Progenitor cell of endocrine pancreas (in vitro differentiated cells): ENCODE measurements at regions not wholly inside any gene's neighbourhood (a gene's known extent, or its start where the extent isn't known, plus 50 kb on each side); places are given as distances from the start of the nearest gene placed in this dataset.

Experiments
- DNase-seq: peaks from one replicate; pipeline ENCODE4 v3.0.0; 2021; ENCODE audit warnings: low spot score; ENCODE audit not compliant: unreplicated experiment
- H3K27ac Mint-ChIP-seq: 2 replicates; pipeline ENCODE4 v1.8.0; 2021; ENCODE audit warnings: mild to moderate bottlenecking, moderate library complexity, mixed read lengths
- H3K27me3 Mint-ChIP-seq: 2 replicates; pipeline ENCODE4 v1.8.0; 2021; ENCODE audit warnings: mixed read lengths
- H3K36me3 Mint-ChIP-seq: 2 replicates; pipeline ENCODE4 v1.8.0; 2022; ENCODE audit warnings: mixed read lengths; ENCODE audit not compliant: insufficient read depth
- H3K4me1 Mint-ChIP-seq: 2 replicates; pipeline ENCODE4 v1.8.0; 2021; ENCODE audit warnings: low read depth, mixed read lengths
- H3K4me3 Mint-ChIP-seq: 2 replicates; pipeline ENCODE4 v1.8.0; 2021; ENCODE audit warnings: low read depth, mild to moderate bottlenecking, moderate library complexity, mixed read lengths
- H3K9me3 Mint-ChIP-seq: 2 replicates; pipeline ENCODE4 v1.8.0; 2021; ENCODE audit warnings: low read depth, mixed read lengths
- CTCF ChIP-seq: fragments of 200-600 bp; sonication (generic); IDR thresholded peaks from one replicate; pipeline ENCODE4 v1.5.0; 2021; ENCODE audit warnings: antibody characterized with exemption, mild to moderate bottlenecking; ENCODE audit not compliant: unreplicated experiment

GRCh38 chr11:69918938-69919650, 99.9 kb upstream of the FGF3 start:
- H3K9me3 Mint-ChIP-seq = no peaks in the 10 kb centered on the region
- H3K27ac Mint-ChIP-seq = no peak overlapping the region
- H3K27me3 Mint-ChIP-seq = peaks cover 53% of the 10 kb centered on the region
- no peaks in the 10 kb centered on the region for H3K36me3 Mint-ChIP-seq
- H3K4me1 Mint-ChIP-seq = no peaks in the 10 kb centered on the region
- peak; percentile 88 for DNase-seq
- no peak overlapping the region for H3K4me3 Mint-ChIP-seq
- peak; percentile 98 for TF ChIP-seq CTCF

GRCh38 chr11:69919659-69920344, 100.6 kb upstream of the FGF3 start:
- no peak for TF ChIP-seq CTCF
- H3K36me3 Mint-ChIP-seq = no peaks in the 10 kb centered on the region
- H3K9me3 Mint-ChIP-seq = no peaks in the 10 kb centered on the region
- no peak overlapping the region for H3K4me3 Mint-ChIP-seq
- no peak overlapping the region for H3K27ac Mint-ChIP-seq
- no peak for DNase-seq
- peaks cover 60% of the 10 kb centered on the region for H3K27me3 Mint-ChIP-seq
- H3K4me1 Mint-ChIP-seq = no peaks in the 10 kb centered on the region

GRCh38 chr11:69920345-69921127, 101.3 kb upstream of the FGF3 start:
- H3K27me3 Mint-ChIP-seq = peaks cover 59% of the 10 kb centered on the region
- H3K27ac Mint-ChIP-seq = no peak overlapping the region
- no peak for TF ChIP-seq CTCF

GRCh38 chr11:69921128-69922014, 102.2 kb upstream of the FGF3 start:
- Mint-ChIP-seq H3K36me3 (no peaks in the 10 kb centered on the region), H3K27ac (no peak overlapping the region), H3K27me3 (peaks cover 59% of the 10 kb centered on the region), H3K9me3 (no peaks in the 10 kb centered on the region), H3K4me1 (no peaks in the 10 kb centered on the region), H3K4me3 (no peak overlapping the region)
- DNase-seq = no peak
- no peak for TF ChIP-seq CTCF

More at GRCh38 chr11:69920345-69921127, 101.3 kb upstream of the FGF3 start:
- H3K4me1 Mint-ChIP-seq = no peaks in the 10 kb centered on the region
- DNase-seq = no peak
- H3K9me3 Mint-ChIP-seq = no peaks in the 10 kb centered on the region
- no peaks in the 10 kb centered on the region for H3K36me3 Mint-ChIP-seq
- H3K4me3 Mint-ChIP-seq = no peak overlapping the region
